ENCODE measurements at regions not wholly inside any gene's neighbourhood (a gene's known extent, or its start where the extent isn't known, plus 50 kb on each side); places are given as distances from the start of the nearest gene placed in this dataset.

DNA sequence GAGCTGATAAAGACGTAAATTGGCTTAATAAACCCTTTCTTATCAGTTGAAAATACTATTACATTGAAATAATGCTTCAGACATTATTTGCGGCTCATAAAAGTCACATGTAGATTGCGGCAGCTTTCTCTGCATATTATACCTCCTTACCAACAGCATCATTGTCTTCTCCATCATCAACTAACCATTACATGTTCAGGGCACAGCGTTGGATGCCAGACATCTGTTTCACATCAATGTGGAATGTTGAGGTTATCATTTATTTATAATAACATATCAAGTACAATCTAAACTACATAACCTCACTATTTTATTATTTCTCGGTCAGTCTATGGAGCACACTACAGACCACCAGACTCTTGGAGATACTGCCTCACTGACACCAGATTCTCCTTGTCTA, 573.8 kb upstream of the FAT3 start:
- TF ChIP-seq, protein P1, sequence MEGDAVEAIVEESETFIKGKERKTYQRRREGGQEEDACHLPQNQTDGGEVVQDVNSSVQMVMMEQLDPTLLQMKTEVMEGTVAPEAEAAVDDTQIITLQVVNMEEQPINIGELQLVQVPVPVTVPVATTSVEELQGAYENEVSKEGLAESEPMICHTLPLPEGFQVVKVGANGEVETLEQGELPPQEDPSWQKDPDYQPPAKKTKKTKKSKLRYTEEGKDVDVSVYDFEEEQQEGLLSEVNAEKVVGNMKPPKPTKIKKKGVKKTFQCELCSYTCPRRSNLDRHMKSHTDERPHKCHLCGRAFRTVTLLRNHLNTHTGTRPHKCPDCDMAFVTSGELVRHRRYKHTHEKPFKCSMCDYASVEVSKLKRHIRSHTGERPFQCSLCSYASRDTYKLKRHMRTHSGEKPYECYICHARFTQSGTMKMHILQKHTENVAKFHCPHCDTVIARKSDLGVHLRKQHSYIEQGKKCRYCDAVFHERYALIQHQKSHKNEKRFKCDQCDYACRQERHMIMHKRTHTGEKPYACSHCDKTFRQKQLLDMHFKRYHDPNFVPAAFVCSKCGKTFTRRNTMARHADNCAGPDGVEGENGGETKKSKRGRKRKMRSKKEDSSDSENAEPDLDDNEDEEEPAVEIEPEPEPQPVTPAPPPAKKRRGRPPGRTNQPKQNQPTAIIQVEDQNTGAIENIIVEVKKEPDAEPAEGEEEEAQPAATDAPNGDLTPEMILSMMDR (conservative IDR thresholded peaks at IDR 0.05; ENCODE audit: low read depth, low read length): no peak
- no peak for TF ChIP-seq EZH2 (IDR thresholded peaks at IDR 0.05; ENCODE audit: low read length, unreplicated experiment)
